SU-DHL-6 (cell line): ENCODE measurements at regions not wholly inside any gene's neighbourhood (a gene's known extent, or its start where the extent isn't known, plus 50 kb on each side); places are given as distances from the start of the nearest gene placed in this dataset.

Source experiments
- H2AFZ ChIP-seq: fragments of 200-600 bp; sonication (generic); 2 replicates; pipeline ENCODE4 v1.6.1; 2014; ENCODE audit warnings: low read depth, mild to moderate bottlenecking, moderate library complexity, mixed read lengths, antibody characterized with exemption, low read length; ENCODE audit not compliant: severe bottlenecking
- H3F3A ChIP-seq: fragments of 200-600 bp; shearing (Covaris generic); 2 replicates; pipeline ENCODE4 v1.6.0; 2016; ENCODE audit warnings: antibody characterized with exemption, mild to moderate bottlenecking; ENCODE audit not compliant: insufficient read depth
- H3K27ac ChIP-seq: fragments of 200-600 bp; sonication (generic); 2 replicates; pipeline ENCODE4 v1.5.1; 2016; ENCODE audit warnings: low read depth, mild to moderate bottlenecking, low read length, moderate library complexity, mixed read lengths
- H3K27me3 ChIP-seq: fragments of 200-600 bp; sonication (generic), shearing (Covaris generic); 2 replicates; pipeline ENCODE4 v1.6.0; 2014; ENCODE audit warnings: mild to moderate bottlenecking, low read length
- H3K36me3 ChIP-seq: fragments of 200-600 bp; sonication (generic); 2 replicates; pipeline ENCODE4 v1.6.1; 2014; ENCODE audit warnings: mild to moderate bottlenecking, low read length, mixed read lengths
- H3K4me2 ChIP-seq: fragments of 300-600, 200-600 bp; shearing (Covaris generic), sonication (generic); 2 replicates; pipeline ENCODE4 v1.6.0; 2014; ENCODE audit warnings: low read length, low read depth, mild to moderate bottlenecking; ENCODE audit not compliant: poor library complexity, severe bottlenecking
- H3K4me3 ChIP-seq: fragments of 200-600 bp; sonication (generic); 2 replicates; pipeline ENCODE4 v1.5.1; 2014; ENCODE audit warnings: antibody characterized with exemption, low read length, mild to moderate bottlenecking, mixed read lengths; ENCODE audit not compliant: insufficient read depth, poor library complexity, severe bottlenecking
- H3K79me2 ChIP-seq: fragments of 200-600 bp; sonication (generic); 2 replicates; pipeline ENCODE4 v1.6.1; 2014; ENCODE audit warnings: mild to moderate bottlenecking, low read length, moderate library complexity; ENCODE audit not compliant: insufficient read depth
- H3K9ac ChIP-seq: fragments of 200-600 bp; sonication (generic); 2 replicates; pipeline ENCODE4 v1.7.0; 2014; ENCODE audit warnings: mild to moderate bottlenecking, low read length
- H3K9me2 ChIP-seq: fragments of 200-600 bp; sonication (generic); replicated peaks from 2 replicates; pipeline ENCODE4 v1.6.1; 2014; ENCODE audit warnings: low read length; ENCODE audit not compliant: insufficient read depth
- H3K9me3 ChIP-seq: fragments of 200-600 bp; sonication (generic); 2 replicates; pipeline ENCODE4 v1.6.1; 2014; ENCODE audit warnings: low read length, mixed read lengths; ENCODE audit not compliant: insufficient read depth
- H4K20me1 ChIP-seq: fragments of 200-600 bp; sonication (generic); 2 replicates; pipeline ENCODE4 v1.6.1; 2014; ENCODE audit warnings: low read depth, mild to moderate bottlenecking, antibody characterized with exemption, low read length, moderate library complexity, mixed read lengths
- EZH2phosphoT487 ChIP-seq: fragments of 200-600 bp; sonication (generic), shearing (Covaris generic); conservative IDR thresholded peaks from 2 replicates; pipeline ENCODE4 v1.6.1; 2018; ENCODE audit warnings: mild to moderate bottlenecking, antibody characterized with exemption, low read length, moderate library complexity, mixed read lengths
- TF ChIP-seq, protein P1 (sequence below): fragments of 200-600 bp; sonication (generic); IDR thresholded peaks from one replicate; pipeline ENCODE4 v1.5.1; 2017; ENCODE audit warnings: antibody characterized with exemption, mild to moderate bottlenecking, low read length, moderate library complexity; ENCODE audit not compliant: insufficient read depth, poor library complexity, severe bottlenecking

DNA sequence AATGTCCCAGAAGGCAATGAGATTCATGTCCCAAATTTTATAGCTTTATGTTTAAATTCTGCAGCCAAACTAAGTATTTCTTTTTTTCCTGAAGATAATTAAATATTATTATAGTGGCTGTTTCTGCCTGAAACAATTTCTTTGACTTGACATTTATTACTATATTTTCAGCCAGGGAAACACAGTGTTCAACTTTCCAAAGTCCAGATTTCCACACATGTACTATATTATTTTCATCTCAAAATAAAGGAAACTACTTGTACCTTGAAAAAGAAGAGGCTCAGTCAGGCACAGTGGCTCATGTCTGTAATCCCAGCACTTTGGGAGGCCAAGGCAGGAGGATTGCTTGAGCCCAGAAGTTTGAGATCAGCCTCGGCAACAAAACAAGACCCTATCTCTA is 77.8 kb upstream of the BTG1 start:
- H3K9me2 ChIP-seq, result no peaks in the 10 kb centered on the region
- H3K36me3 ChIP-seq, result no peaks in the 10 kb centered on the region
- H3K4me2 ChIP-seq, result no peak overlapping the region
- H3K27me3 ChIP-seq, result no peaks in the 10 kb centered on the region
- H3F3A ChIP-seq, result no peaks in the 10 kb centered on the region
- no peak for TF ChIP-seq EZH2phosphoT487
- TF ChIP-seq, protein P1, sequence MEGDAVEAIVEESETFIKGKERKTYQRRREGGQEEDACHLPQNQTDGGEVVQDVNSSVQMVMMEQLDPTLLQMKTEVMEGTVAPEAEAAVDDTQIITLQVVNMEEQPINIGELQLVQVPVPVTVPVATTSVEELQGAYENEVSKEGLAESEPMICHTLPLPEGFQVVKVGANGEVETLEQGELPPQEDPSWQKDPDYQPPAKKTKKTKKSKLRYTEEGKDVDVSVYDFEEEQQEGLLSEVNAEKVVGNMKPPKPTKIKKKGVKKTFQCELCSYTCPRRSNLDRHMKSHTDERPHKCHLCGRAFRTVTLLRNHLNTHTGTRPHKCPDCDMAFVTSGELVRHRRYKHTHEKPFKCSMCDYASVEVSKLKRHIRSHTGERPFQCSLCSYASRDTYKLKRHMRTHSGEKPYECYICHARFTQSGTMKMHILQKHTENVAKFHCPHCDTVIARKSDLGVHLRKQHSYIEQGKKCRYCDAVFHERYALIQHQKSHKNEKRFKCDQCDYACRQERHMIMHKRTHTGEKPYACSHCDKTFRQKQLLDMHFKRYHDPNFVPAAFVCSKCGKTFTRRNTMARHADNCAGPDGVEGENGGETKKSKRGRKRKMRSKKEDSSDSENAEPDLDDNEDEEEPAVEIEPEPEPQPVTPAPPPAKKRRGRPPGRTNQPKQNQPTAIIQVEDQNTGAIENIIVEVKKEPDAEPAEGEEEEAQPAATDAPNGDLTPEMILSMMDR, result no peak
- H3K9ac ChIP-seq, result no peak overlapping the region
- H3K9me3 ChIP-seq, result no peaks in the 10 kb centered on the region
- no peaks in the 10 kb centered on the region for H4K20me1 ChIP-seq
- H3K79me2 ChIP-seq, result no peaks in the 10 kb centered on the region
- H3K27ac ChIP-seq, result no peak overlapping the region
- H3K4me3 ChIP-seq, result no peak overlapping the region
- no peak overlapping the region for H2AFZ ChIP-seq

DNA sequence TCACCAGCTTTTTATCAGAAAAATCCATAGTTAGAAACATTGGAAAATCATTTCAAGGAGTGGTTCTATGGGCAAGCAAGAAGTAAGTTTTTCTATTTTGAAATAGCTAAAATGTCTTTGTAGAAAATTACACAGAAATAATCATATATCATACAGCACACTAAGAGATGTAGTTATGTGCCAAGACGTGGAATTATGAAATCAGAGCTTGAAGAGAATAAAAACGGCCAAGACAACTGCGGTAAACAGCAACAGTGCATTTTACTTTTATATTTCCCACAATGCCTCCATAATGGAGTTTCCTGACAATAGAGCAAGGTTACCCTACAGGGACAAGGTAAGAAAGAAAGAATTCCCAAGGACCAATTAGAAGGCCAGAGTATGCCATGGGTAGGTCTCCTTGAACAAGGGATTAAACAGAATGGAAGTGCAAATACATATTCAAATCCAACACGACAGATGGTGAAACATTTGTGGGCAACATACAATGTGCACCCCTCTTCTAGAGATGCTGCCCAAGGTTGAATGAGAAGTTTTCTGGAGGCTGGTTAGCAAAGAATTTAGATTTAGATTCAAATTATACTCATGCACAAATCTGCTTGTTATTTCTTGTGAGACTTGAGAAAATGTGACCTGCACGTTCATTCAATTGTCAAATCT is 76.1 kb upstream of the BTG1 start:
- TF ChIP-seq, protein P1, result no peak
- TF ChIP-seq EZH2phosphoT487, result no peak
- no peaks in the 10 kb centered on the region for H3K27me3 ChIP-seq

DNA sequence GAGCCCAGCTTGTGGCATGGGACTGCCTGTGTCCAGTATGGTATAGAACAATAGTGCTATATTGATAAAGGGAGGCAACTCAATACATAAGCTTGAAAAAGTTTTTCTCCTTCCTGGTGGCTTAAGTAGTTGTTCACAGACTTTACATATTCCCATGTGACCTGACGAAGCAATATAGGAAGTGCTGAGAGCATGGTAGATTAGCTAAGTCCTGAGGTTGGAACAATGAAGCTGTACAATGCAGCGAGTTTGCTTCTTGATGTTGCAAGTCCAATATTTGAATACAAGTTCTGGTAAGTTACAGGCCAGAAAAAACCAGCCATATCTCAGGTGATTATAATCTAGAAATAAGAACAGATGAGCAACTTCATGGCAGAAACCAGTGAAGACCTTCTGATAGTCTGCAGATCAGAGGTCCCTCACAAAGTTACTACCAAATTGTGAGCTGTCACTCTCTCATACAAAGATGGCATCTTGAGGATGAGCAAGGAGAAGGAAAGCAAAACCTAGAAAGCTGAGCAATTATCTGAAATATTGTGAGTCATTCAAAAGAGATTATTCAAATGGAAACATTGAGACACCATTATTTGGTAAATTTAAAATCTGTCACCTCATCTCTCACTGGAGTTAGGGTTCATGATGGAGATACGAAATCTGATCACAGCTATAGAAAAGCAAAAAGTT is 72.9 kb upstream of the BTG1 start:
- Histone ChIP-seq H4K20me1 (no peaks in the 10 kb centered on the region), H3K36me3 (no peaks in the 10 kb centered on the region), H3K27ac (no peak overlapping the region), H3F3A (no peaks in the 10 kb centered on the region), H3K9ac (no peak overlapping the region), H3K27me3 (no peaks in the 10 kb centered on the region), H3K4me3 (no peak overlapping the region), H3K9me2 (no peaks in the 10 kb centered on the region), H3K4me2 (no peak overlapping the region), H3K79me2 (no peaks in the 10 kb centered on the region), H2AFZ (no peak overlapping the region), H3K9me3 (no peaks in the 10 kb centered on the region)
- TF ChIP-seq EZH2phosphoT487, result no peak
- TF ChIP-seq, protein P1, result no peak

More for the DNA sequence above, 76.1 kb upstream of the BTG1 start:
- Histone ChIP-seq H3K79me2 (no peaks in the 10 kb centered on the region), H3K27ac (no peak overlapping the region), H4K20me1 (no peaks in the 10 kb centered on the region), H3K9ac (no peak overlapping the region), H3K9me2 (no peaks in the 10 kb centered on the region), H3K9me3 (no peaks in the 10 kb centered on the region), H3K4me2 (no peak overlapping the region), H2AFZ (no peak overlapping the region), H3K36me3 (no peaks in the 10 kb centered on the region), H3K4me3 (no peak overlapping the region), H3F3A (no peaks in the 10 kb centered on the region)
